GM12864 (cell line): ENCODE measurements at regions not wholly inside any gene's neighbourhood (a gene's known extent, or its start where the extent isn't known, plus 50 kb on each side); places are given as distances from the start of the nearest gene placed in this dataset.

ENCODE experiments used
- DNase-seq: peaks from one replicate; pipeline ENCODE4 v3.0.0-alpha.2; 2011; ENCODE audit warnings: low read depth
- H3K4me3 ChIP-seq: 2 replicates; pipeline ENCODE4 v1.5.1; 2011; ENCODE audit warnings: mild to moderate bottlenecking, low read depth, low read length, control low read depth
- TF ChIP-seq, protein P1 (sequence below): IDR thresholded peaks from 2 replicates; pipeline ENCODE4 v1.5.1; 2011; ENCODE audit warnings: low read depth, mild to moderate bottlenecking, moderate library complexity, low read length, control low read depth, inconsistent platforms; ENCODE audit errors: missing control alignments

- no peak overlapping the region for H3K4me3 ChIP-seq
- TF ChIP-seq, protein P1, sequence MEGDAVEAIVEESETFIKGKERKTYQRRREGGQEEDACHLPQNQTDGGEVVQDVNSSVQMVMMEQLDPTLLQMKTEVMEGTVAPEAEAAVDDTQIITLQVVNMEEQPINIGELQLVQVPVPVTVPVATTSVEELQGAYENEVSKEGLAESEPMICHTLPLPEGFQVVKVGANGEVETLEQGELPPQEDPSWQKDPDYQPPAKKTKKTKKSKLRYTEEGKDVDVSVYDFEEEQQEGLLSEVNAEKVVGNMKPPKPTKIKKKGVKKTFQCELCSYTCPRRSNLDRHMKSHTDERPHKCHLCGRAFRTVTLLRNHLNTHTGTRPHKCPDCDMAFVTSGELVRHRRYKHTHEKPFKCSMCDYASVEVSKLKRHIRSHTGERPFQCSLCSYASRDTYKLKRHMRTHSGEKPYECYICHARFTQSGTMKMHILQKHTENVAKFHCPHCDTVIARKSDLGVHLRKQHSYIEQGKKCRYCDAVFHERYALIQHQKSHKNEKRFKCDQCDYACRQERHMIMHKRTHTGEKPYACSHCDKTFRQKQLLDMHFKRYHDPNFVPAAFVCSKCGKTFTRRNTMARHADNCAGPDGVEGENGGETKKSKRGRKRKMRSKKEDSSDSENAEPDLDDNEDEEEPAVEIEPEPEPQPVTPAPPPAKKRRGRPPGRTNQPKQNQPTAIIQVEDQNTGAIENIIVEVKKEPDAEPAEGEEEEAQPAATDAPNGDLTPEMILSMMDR = no peak
- DNase-seq = no peak
Observed at GRCh38 chr22:25353516-25354445, 134.3 kb downstream of the CRYBB2 start.

GRCh38 chr22:25354456-25354855 lies 135.0 kb downstream of the CRYBB2 start:
- TF ChIP-seq, protein P1 = no peak
- DNase-seq = no peak
- no peak overlapping the region for H3K4me3 ChIP-seq

- TF ChIP-seq, protein P1 = no peak
- H3K4me3 ChIP-seq = no peak overlapping the region
- no peak for DNase-seq
Observed at GRCh38 chr22:25357132-25357455, 137.7 kb downstream of the CRYBB2 start.

- no peak overlapping the region for H3K4me3 ChIP-seq
- no peak for DNase-seq
- TF ChIP-seq, protein P1 = no peak
Observed at GRCh38 chr22:25357606-25358420, 138.4 kb downstream of the CRYBB2 start.

GRCh38 chr22:25358421-25359170 lies 139.2 kb downstream of the CRYBB2 start:
- no peak for DNase-seq
- no peak overlapping the region for H3K4me3 ChIP-seq
- TF ChIP-seq, protein P1 = no peak

DNA sequence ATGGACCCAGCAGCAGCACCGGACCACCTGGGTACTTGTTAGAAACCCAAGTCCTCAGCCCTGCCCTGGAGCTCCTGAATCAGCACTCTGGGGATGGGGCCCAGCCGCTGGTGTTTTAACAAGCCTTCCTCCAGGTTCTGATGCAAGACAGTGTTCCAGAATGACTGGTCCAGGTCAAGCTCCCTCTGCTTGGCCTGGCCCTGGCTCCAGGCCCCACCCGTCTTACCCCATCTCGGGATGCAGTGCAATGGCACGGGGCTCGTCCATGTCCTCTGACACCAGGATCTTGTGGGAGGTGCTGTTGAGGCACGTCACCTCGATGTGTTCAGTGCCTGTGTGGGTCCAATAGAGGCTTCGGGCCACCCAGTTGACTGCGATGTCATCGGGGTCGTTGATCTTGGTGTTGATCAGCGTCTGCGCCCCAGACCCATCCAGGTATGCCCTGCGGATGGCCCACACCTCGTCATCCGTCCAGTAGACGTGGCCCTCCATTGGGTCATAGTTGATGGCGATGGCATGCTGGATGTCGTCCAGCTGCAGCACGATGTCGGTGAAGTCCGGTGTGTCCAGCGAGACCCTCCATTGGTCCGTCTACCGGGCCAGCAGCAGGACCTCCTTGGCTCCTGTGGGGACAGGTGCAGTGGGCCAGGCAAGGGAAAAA lies 140.3 kb downstream of the CRYBB2 start:
- TF ChIP-seq, protein P1 = no peak
- H3K4me3 ChIP-seq = no peak overlapping the region
- DNase-seq = no peak
